HG03097 (cell line): ENCODE measurements at regions not wholly inside any gene's neighbourhood (a gene's known extent, or its start where the extent isn't known, plus 50 kb on each side); places are given as distances from the start of the nearest gene placed in this dataset.

Experiments
- ATAC-seq: cut with Tn5 transposase; IDR thresholded peaks from one replicate; pipeline ENCODE4 v1.9.1; 2021; ENCODE audit not compliant: unreplicated experiment, low FRiP score

- no peak for ATAC-seq
These were observed 127.6 kb upstream of the CHST15 start for GRCh38 chr10:124220971-124221355.

DNA sequence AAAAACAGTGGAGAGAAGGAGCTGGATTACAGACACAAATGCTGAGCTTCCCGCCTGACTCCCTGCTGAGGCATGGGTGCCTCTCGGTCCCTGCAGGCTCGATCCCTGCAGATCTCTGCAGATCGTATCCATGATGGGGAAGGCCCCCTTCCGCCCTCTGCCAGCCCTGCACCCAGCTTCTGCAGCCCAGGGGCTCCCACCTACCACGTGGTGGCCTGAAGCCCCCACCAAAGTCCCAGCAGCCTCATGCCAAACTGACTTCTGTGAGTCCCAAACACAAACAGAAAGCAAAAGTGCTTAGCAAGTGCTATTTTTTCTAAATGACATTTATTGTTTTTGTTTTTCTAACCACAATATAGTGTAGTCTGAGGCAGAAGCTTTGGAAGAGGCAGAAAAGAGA lies 127.1 kb upstream of the CHST15 start:
- ATAC-seq = no peak

GRCh38 chr10:124219655-124220054 lies 126.3 kb upstream of the CHST15 start:
- ATAC-seq = no peak

DNA sequence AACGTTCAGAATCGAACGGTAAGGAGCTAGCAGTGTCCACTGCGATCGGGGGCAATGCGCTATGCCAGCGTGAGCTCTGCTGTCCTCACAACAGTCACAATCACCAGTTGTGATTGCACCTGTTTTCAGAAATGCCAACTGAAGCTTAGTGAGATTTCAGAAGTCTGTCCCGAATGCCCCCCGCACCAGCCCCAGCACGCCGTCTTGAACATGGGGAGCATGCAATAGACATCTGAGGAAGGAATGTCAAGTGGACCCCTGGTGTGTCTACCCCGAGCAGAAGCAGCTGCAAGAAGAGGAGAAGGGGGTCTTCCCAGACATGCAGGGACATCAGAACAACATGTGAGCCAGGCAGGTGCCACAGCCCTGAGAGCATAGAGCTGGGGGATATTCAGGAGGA lies 125.7 kb upstream of the CHST15 start:
- ATAC-seq = no peak

- ATAC-seq = no peak
These were observed 124.8 kb upstream of the CHST15 start for GRCh38 chr10:124217906-124218804.

GRCh38 chr10:124217031-124217430 lies 123.6 kb upstream of the CHST15 start:
- no peak for ATAC-seq

DNA sequence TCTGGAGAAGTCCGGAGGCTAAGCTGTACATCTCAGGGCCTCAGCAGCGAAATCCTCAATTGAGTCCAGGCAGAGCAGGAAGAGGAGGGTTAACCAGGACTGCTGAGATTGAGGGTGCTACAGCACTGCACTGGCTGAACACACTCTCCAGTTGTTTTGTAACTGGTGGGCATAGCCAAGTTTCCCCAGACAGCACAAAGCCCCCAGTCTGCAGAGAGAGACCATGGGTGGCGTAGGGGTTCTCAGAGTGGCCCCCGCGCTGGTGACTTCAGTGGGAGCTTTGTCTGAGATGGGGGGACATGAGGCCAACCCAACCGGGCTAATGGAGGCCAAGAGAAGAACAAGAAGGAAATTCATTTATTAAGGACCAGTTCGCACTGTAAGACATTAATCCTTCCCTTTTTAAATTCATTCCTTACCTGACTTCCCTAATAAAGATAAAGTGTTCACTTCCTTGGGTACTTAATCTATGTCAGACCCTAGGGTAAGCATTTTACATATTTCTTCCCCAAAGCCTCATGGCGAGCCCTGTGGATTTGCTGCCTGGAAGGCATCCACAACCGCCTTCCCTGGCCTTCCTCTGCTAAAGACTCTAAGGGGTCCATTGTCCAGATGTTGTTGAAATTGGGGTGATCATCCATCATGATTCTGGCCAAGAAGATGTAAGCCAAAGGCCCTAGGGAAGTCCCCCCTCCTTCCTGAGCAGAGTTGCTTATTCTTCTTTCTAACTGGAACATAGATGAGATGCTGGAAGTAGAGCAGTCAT lies 121.4 kb upstream of the CHST15 start:
- ATAC-seq = no peak

DNA sequence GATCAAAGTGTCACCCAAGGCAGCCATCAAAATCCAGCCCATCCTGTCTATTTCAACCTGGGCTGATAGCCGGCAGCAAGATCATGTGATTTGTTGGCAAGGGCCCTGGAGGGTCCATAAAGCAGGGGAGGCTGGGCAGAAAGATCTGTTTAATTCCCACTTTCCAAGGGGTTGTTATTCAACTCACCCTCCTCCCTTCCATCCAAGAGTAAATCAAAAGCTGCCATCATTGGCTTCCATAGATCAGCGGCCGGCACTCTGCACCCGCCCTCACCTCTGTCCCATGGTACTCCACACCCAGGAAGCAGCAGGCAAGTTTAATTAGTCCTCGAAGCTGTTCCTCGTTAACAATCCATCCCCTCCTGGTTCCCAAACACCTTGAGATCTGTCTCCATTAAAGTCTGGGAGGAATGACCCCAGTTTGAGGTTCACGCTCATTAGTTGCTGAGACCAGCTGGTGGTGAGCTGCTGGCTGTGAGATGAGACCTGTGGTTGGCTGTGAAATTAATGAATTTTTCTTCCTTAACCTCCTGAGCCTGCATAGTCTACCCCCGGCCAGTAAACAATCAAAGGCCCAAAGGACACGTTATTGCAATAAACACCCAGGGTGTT lies 120.6 kb upstream of the CHST15 start:
- ATAC-seq = no peak

DNA sequence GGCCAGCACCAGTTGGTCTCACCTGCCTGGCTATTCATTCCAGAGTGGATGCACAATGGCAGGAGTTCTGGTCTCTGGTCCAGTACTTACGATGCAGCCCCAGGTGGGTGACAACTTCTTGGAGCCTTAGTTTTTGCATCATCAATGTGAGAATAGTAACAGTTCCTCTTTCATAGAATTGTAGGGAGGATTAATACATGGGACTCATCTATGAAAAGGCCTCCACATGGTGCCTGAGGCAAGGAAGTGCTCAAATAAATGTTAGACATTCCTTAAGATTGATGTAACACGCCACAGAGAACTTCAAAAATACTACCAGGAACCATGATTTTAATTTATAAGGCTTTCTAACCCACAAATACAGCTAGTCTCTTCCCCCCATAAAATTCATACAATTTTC lies 120.1 kb upstream of the CHST15 start:
- ATAC-seq = no peak

DNA sequence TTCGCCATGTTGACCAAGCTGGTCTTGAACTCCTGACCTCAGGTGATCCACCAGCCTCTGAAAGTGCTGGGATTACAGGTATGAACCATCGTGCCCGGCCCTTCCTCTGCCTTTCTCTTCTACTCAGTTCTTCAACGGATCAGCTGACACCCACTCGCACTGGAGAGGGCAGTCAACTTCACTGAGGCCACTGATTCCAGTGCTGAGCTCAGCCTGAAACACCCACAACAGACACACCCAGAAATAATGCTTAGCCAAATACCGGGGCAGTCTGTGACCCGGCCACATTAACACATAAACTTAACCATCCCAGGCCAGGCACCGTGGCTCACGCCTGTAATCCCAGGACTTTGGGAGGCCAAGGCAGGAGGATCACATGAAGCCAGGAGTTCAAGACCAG lies 119.3 kb upstream of the CHST15 start:
- ATAC-seq = no peak

- no peak for ATAC-seq
These were observed 118.5 kb upstream of the CHST15 start for GRCh38 chr10:124211921-124212320.

DNA sequence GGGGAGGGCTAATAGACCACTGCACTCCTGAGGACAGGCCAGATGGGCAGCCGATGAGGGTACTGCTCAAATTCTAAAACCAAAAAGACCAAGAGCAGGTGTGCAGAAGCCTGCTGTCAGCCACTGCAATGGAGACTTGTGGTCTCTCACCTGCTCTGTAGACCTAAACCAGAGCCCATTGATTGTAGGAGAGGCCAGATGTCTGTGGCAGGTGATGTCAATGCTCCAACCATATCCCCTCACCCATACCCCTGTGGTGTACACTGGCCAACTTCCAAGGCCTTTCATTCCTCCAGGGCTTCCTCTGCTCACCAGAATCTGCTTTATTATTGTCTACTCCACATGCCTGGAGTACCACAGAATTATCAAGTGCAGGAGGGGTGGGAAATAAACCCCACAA lies 116.9 kb upstream of the CHST15 start:
- no peak for ATAC-seq

- no peak for ATAC-seq
These were observed 114.0 kb upstream of the CHST15 start for GRCh38 chr10:124207391-124207790.

- ATAC-seq = no peak
These were observed 113.2 kb upstream of the CHST15 start for GRCh38 chr10:124206616-124207015.

- ATAC-seq = no peak
These were observed 112.0 kb upstream of the CHST15 start for GRCh38 chr10:124205432-124205831.

- ATAC-seq = no peak
These were observed 111.3 kb upstream of the CHST15 start for GRCh38 chr10:124204726-124205125.

DNA sequence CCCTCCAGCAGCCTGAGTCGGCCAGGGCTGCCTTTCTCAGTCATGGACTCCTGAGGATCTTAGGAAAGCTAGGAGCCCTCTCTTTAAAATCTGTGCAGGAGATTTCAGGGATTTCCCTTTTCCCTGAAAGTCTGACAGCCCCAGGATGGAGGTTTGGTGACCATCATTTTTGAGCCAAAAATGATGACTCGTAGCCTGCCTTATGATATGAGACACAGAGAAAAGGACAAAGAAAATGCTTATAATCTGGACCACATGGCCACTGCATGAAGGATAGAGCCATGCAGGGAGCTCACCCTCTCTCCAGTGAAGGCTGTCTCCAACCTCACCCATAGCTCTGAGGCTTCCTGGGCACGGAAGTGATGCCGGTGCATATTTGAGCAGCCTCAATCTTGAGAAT lies 106.6 kb upstream of the CHST15 start:
- ATAC-seq = no peak

DNA sequence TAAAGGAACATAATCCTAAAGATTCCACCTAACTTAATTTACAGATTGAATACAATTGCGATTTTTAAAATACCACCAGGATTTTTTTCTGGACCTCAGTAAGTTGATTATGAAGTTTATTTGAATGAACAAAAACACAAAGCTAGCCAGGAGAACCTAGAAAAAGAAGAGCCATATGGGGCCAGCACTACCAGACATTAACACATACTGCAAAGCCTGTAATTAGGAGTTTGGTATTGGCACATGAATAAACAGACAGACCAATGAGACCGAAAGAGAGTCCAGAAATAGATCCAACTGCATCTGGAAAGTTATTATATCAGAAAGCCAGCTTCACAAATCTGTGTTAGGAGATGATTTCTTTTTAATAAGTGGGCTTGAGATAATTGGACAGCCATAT lies 105.5 kb upstream of the CHST15 start:
- ATAC-seq = no peak

DNA sequence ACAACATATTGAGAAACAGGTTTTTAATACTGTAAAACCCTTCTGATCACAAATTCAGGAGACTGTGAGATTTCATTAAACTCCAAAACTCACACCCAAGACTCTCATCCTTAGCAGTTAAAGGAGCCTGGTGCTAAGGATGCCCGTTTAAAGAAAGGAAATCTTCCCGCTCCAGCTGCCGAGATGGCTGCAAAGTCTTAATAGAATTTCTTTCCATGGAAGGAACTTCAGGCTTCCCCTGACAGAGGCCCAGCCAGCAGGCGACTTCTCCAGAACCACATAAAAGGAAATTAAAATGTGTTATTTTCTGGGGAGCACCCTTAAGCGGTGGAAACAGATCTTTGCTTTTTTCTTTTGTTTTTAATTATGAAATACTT lies 104.7 kb upstream of the CHST15 start:
- no peak for ATAC-seq

DNA sequence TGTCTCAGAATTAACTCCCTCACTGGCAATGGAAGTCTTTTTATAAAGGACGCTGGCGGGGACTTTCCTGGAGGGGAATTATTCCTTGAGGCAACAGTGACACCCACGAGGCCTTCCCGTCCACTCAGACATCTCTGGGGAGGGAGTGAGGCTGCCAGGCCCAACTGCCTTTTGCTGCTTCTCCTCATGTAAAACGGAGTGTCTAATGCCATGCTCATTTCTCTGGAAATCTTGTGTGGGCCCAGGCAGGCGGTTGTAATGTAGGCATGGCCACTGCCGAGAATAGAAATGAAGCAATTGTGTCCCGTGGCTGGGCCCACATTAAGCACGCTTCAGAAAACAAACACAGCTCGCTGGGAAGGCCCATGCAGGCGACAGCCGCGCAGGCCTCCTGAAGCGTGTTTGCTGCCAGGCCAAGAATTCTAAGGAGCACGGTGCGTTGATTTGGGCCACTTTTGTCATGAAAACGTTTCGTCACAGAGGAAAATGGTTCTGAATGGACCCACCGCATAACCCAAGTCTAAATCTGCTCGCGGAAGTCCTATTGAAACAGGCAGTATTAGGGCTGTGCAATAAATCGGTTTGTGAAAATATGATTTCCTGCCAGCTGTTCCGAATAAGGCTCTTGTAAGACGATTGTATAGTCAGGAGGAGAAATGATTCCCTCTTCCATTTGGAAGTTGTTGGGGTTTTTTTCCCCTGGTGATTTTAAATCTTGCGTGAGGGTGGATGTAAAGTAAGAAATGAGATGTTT lies 104.2 kb upstream of the CHST15 start:
- ATAC-seq = no peak

DNA sequence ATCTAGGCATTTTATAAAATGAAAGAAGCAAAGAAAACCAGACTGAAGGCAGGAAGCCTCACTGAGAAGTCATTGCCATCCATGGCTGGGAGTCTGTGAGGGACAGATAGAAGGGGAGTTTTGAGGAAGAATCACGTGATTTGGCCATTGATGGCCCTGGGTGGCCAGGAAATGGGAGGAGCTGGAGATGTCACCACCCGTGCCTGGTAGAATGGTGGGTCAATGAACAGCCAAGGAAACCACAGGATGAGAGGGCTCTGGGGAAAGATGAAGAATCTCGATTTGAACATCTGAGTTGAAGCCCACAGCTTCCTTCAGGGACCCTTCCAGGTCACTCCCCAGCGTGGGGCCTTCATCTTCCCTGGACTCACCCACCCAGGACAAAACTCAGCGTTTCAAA lies 103.3 kb upstream of the CHST15 start:
- ATAC-seq = no peak
